ENCODE measurements at regions not wholly inside any gene's neighbourhood (a gene's known extent, or its start where the extent isn't known, plus 50 kb on each side); places are given as distances from the start of the nearest gene placed in this dataset.

DNA sequence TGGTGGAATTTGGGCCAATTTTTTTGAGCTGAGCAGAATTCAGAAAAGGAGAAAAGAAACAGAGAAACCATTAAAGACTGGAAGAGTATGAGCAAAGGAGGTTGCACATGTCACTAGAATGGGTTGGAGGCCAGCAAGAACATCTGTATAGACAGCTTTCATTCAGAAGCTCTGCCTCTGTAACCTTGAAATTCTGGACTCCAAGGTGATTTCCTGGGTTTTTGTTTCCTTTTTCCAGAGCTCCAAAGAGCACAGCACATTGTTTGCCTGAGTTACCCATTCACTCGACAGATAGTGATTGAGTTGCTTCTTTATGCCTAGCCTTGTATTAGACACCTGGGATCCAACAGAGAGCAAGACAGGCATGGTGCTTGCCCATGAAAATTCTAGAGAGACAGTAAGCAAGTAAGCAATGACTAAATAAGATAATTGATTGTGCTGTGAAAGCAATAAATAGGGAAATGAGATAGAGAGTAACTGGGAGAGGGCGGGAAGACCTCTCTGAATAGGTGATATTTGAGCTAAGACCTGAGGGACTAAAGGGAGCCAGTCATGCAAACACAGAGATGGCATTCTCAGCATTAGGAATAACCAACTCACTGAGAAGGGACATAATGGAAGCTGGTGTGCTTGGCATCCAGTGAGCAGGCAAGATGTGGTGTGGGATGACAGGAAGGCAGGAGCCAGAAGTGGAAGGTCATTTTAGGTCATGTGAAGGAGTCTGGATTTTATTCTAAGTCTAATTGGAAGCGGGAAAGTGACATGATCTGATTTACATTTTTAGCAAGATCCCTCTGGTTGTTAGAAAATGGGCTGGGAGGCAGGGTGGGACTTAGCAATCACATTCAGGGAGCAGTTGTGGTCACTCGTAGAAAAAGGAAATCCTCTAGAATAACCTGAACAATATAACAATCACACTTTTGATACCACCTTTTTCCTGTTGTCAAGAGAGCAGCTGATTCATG, 197.5 kb downstream of the HS3ST3A1 start:
- ATAC-seq, result no peak

DNA sequence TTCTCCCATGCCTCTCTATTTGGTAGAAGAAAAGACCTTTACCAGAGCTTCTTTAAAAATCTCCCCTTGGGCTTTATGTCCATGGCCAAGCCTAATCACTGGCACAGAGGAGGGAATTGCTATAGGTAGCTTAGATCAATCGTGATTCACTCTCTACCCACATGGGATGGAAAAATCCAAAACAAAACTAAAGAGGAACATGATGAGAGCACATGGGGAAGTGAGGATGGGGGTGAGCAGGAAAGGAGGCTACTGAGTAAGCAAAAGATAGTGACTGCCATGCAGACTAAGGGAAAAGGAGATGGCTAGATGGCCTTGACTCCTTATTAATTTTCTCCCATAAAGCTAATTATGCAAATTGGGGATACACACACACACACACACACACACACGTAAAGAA, 201.2 kb downstream of the HS3ST3A1 start:
- ATAC-seq, result no peak

DNA sequence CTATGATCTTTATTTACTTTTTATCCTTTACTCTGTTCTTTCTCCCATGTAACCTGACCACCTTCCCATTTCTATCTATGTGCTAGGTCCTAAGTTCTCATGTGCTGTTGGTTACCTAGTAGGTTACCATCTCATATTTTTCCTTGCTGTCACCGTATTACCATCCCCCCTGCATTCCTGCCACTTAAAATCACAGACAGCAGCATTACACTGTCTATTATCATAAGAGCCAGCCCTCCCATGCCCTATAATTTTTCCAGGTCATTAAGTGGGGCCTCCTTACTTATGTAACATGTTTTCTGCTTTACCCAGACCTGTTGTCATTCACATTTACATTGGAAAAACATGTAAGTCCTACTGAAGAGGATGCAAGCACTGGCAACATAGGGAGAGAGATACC, 202.9 kb downstream of the HS3ST3A1 start:
- no peak for ATAC-seq

GRCh38 chr17:13398091-13398490, 203.6 kb downstream of the HS3ST3A1 start:
- ATAC-seq, result no peak

DNA sequence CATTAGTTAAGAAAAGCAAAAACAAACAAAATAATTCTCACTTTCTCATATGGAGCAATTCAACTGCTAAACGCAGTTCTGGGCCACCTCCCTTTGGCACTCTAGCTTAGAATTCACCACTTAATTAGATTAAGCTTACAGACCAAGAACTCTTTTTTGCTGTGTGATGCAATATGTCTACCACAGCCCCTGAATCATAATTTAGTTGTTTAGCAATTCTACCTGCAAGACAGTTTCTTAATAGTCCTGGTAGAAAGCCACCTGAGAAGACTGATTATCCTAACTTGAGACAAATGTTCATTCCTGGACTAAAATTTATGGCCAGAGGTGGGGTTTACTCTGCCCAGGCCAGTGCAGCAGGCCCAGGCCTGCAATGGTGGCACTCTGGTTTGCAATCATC, 205.9 kb downstream of the HS3ST3A1 start:
- peak; percentile 56 for ATAC-seq

DNA sequence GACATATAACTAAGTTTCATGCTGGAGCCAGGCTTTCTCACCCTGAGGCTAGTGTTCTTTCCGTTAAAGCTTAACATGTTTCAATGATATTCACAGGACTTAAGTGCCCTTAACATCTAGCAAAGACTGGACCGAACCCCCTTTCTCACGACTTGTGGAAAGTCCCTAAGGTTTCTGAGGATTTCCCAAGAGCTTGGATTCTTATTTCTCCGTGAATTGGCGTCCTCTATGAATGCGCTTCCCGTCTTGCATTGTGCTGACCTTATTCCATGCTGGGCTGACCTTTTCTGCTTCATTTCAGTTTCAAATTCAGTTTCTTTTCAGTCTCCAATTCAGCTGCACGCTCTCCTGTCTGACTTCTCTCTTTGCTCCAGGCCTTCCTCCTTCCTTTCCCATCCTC, 206.4 kb downstream of the HS3ST3A1 start:
- no peak for ATAC-seq

GRCh38 chr17:13393841-13394710, 207.7 kb downstream of the HS3ST3A1 start:
- ATAC-seq, result peak; percentile 85

- no peak for ATAC-seq
Observed at GRCh38 chr17:13387952-13388351, 213.8 kb downstream of the HS3ST3A1 start.

- no peak for ATAC-seq
Observed at GRCh38 chr17:13387236-13387635, 214.5 kb downstream of the HS3ST3A1 start.

DNA sequence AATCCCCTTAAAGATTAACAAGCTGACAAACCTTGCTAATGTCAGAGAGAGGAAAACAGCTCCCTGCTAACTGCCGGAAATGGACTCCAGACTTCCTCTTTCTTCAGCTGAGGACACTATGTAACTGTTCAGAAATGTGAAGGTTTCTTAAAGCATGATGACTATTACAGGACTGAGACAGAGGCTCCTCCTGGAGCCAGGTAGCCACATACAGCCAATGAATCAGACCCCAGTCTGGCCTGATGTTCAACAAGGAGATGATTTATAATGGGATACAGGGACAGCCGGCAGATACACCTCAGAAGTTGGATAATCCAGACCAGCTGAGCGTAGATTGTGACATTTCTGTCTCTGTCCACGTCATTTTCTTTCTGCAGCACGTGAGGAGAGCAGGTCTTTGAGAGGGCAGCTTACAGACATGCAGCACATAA, 216.2 kb downstream of the HS3ST3A1 start:
- ATAC-seq, result no peak

DNA sequence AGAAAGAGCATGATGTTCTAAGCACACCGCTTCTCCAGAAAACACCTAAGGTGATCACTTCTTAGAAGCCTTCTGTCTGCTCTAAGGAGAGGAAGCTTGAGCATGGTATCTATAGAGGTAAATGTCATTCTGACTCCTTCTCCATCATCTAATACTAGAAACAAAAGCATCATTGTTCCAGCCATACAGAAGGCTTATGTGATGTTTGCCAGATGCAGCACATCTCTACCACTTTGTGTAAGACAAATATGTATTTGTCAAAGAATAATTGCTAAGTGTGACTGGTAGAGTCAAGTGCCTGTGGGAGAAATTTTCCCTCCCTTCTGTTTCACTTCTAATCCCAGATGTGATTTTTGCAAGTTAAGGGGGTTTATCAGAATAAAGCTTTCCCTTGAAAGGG, 217.1 kb downstream of the HS3ST3A1 start:
- ATAC-seq, result no peak

GRCh38 chr17:13378361-13378760, 223.4 kb downstream of the HS3ST3A1 start:
- ATAC-seq, result no peak

- no peak for ATAC-seq
Observed at GRCh38 chr17:13374203-13375143, 227.3 kb downstream of the HS3ST3A1 start.

- ATAC-seq, result no peak
Observed at GRCh38 chr17:13372432-13372831, 229.3 kb downstream of the HS3ST3A1 start.

DNA sequence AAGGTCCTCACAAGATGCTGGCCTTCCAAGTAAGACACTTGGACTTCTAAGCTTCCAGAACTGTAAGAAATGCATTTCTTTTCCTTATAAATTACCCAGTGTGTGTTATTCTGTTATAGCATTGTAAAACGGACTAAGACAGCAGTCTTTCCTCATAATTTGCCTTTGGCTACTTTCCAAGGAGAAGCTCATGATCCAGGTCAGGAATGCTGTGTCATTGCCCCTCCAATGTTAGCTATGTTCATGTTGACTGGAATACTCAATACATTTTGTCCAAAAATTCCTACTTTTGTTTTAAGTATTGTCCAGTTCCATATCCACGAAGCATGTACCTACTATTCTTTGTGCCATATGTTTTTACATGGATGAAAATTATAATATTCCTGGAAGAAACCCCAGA, 234.6 kb downstream of the HS3ST3A1 start:
- ATAC-seq, result no peak

DNA sequence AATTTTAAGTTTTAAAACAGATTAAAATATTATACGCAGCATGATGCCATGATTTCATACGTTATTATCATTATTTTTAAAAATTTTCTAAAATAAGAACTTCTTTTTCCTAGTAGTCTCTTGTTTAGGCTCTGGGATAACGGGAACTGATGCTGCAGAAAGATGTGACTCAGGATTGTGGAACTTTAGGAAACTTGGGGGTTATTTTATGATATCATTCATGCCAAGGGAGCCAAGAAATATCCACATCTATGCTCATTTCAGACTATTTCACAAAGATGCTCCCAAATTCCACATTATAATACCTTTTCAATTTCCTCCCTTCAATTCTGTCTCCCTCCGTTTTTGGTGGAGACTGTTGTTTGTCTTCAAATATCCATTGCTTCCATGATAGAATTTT, 236.4 kb downstream of the HS3ST3A1 start:
- ATAC-seq, result no peak

- no peak for ATAC-seq
Observed at GRCh38 chr17:13363771-13364170, 238.0 kb downstream of the HS3ST3A1 start.

DNA sequence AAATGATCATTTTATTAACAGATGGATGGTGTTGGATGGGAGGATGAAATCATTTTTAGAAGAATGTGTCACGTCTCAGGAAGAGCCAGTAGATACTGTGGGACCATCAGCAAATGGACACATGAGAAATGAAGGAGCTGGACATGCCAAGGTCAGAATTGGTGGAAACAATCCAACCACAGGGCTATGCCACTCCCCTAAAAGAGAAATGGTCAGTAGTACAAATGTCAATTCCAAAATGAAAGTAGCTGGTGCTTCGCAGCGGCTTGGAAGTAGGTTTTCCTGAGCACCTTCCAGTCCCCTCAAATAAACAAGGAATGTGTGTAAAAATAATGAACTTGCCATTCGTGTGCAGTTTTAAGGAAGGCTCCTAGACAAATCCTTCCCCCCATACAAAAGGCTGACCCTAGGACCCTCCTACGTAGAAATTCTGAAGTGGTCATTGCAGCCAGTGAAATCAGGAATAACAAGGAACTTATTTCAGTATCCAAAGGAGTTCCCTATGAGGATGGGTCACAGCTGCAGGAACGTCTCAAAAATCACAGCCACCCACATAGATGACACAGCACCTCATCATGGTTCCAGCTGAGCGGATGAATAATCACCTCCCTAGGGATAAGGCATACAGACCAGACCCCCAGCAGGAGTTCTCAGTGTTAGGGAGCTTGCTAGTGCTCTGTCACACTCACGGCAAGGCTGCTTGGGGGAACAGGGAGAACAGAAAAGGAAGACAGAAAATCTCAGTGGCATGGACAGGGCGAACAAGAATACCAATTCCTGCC, 239.2 kb downstream of the HS3ST3A1 start:
- ATAC-seq, result no peak

GRCh38 chr17:13359774-13360173, 242.0 kb downstream of the HS3ST3A1 start:
- ATAC-seq, result no peak

GRCh38 chr17:13355054-13355453, 246.7 kb downstream of the HS3ST3A1 start:
- ATAC-seq, result no peak

GRCh38 chr17:13353590-13353989, 248.1 kb downstream of the HS3ST3A1 start:
- no peak for ATAC-seq

Data from esophagus mucosa (tissue), 1 donor.